DND-41 (cell line): ENCODE measurements at regions not wholly inside any gene's neighbourhood (a gene's known extent, or its start where the extent isn't known, plus 50 kb on each side); places are given as distances from the start of the nearest gene placed in this dataset.

Experiments used
- ATAC-seq: fragments of 200-7000 bp; cut with Tn5 transposase; 3 replicates; pipeline ENCODE4 v1.9.1; 2021; ENCODE audit warnings: low read depth; ENCODE audit not compliant: insufficient read depth
- DNase-seq: peaks from one replicate; pipeline ENCODE4 v3.0.0-alpha.2; 2020
- H2AFZ ChIP-seq: 2 replicates; pipeline ENCODE4 v1.6.0; 2012; ENCODE audit warnings: low read depth, low read length
- H3K27ac ChIP-seq: 2 replicates; pipeline ENCODE4 v1.5.1; 2012; ENCODE audit warnings: low read length, inconsistent platforms
- H3K27me3 ChIP-seq: fragments of 200-600 bp; sonication (generic); 2 replicates; pipeline ENCODE4 v1.6.0; 2012; ENCODE audit warnings: low read length, mild to moderate bottlenecking, inconsistent platforms; ENCODE audit not compliant: insufficient read depth, poor library complexity
- H3K36me3 ChIP-seq: 2 replicates; pipeline ENCODE4 v1.5.1; 2012; ENCODE audit warnings: low read length, inconsistent platforms; ENCODE audit not compliant: insufficient read depth
- H3K4me1 ChIP-seq: 2 replicates; pipeline ENCODE4 v1.5.1; 2012; ENCODE audit warnings: mild to moderate bottlenecking, low read length; ENCODE audit not compliant: insufficient read depth
- H3K4me2 ChIP-seq: 2 replicates; pipeline ENCODE4 v1.6.0; 2012; ENCODE audit warnings: mild to moderate bottlenecking, moderate library complexity, low read length, inconsistent platforms; ENCODE audit not compliant: insufficient read depth
- H3K4me3 ChIP-seq, 2 experiments: fragments of 200-600 bp in 1 of 2; shearing (Covaris generic) in 1 of 2; 2 replicates each; pipeline ENCODE4 v1.5.1; 2012 to 2016; ENCODE audit warnings: inconsistent platforms in 2 of 2, low read length in 2 of 2, mild to moderate bottlenecking in 2 of 2, low read depth in 1 of 2, moderate library complexity in 1 of 2
- H3K79me2 ChIP-seq: 2 replicates; pipeline ENCODE4 v1.6.0; 2012; ENCODE audit warnings: low read length, inconsistent platforms; ENCODE audit not compliant: insufficient read depth
- H3K9ac ChIP-seq: 2 replicates; pipeline ENCODE4 v1.6.0; 2012; ENCODE audit warnings: low read depth, mild to moderate bottlenecking, inconsistent platforms, low read length, moderate library complexity
- H3K9me3 ChIP-seq: 2 replicates; pipeline ENCODE4 v1.5.1; 2012; ENCODE audit warnings: low read length, moderate library complexity, mild to moderate bottlenecking, inconsistent platforms; ENCODE audit not compliant: insufficient read depth, severe bottlenecking
- H4K20me1 ChIP-seq: 2 replicates; pipeline ENCODE4 v1.6.0; 2012; ENCODE audit warnings: low read length; ENCODE audit not compliant: insufficient read depth
- CTCF ChIP-seq: IDR thresholded peaks from 2 replicates; pipeline ENCODE4 v1.5.1; 2012; ENCODE audit warnings: borderline replicate concordance, low read length, moderate library complexity, mild to moderate bottlenecking; ENCODE audit not compliant: poor library complexity, severe bottlenecking; ENCODE audit errors: extremely low read depth
- EZH2 ChIP-seq: IDR thresholded peaks from 3 replicates; pipeline ENCODE4 v1.6.1; 2012; ENCODE audit warnings: borderline replicate concordance, low read depth, mild to moderate bottlenecking, moderate library complexity, low read length, inconsistent platforms; ENCODE audit not compliant: severe bottlenecking

- Histone ChIP-seq H3K9me3 (no peaks in the 10 kb centered on the region), H3K79me2 (no peaks in the 10 kb centered on the region), H3K9ac (no peak overlapping the region), H3K27me3 (no peaks in the 10 kb centered on the region), H3K36me3 (no peaks in the 10 kb centered on the region), H3K27ac (no peak overlapping the region), H4K20me1 (no peaks in the 10 kb centered on the region), H3K4me2 (no peak overlapping the region), H2AFZ (no peak overlapping the region), H3K4me3 (no peak overlapping the region), H3K4me1 (no peaks in the 10 kb centered on the region)
- no peak for TF ChIP-seq EZH2
- TF ChIP-seq CTCF: no peak
- ATAC-seq (no peak), DNase-seq (no peak)
Observed at GRCh38 chr4:13856387-13856786, 228.9 kb upstream of the BOD1L1 start.

- no peak overlapping the region for H2AFZ ChIP-seq
- H3K4me1 ChIP-seq: no peaks in the 10 kb centered on the region
- H3K4me2 ChIP-seq: no peak overlapping the region
- DNase-seq: no peak
- no peaks in the 10 kb centered on the region for H4K20me1 ChIP-seq
- H3K4me3 ChIP-seq: no peak overlapping the region
- no peak overlapping the region for H3K9ac ChIP-seq
- H3K36me3 ChIP-seq: no peaks in the 10 kb centered on the region
- no peaks in the 10 kb centered on the region for H3K79me2 ChIP-seq
- ATAC-seq: no peak
- no peaks in the 10 kb centered on the region for H3K27me3 ChIP-seq
- no peak for TF ChIP-seq EZH2
- no peak for TF ChIP-seq CTCF
- no peaks in the 10 kb centered on the region for H3K9me3 ChIP-seq
- H3K27ac ChIP-seq: no peak overlapping the region
Observed at GRCh38 chr4:13857397-13857796, 229.9 kb upstream of the BOD1L1 start.

GRCh38 chr4:13857800-13858199 is 230.3 kb upstream of the BOD1L1 start:
- H2AFZ ChIP-seq: no peak overlapping the region
- no peak overlapping the region for H3K9ac ChIP-seq
- H3K27me3 ChIP-seq: no peaks in the 10 kb centered on the region
- H3K4me3 ChIP-seq: no peak overlapping the region
- no peak for TF ChIP-seq CTCF
- TF ChIP-seq EZH2: no peak
- H3K4me2 ChIP-seq: no peak overlapping the region
- no peaks in the 10 kb centered on the region for H3K36me3 ChIP-seq
- H3K4me1 ChIP-seq: no peaks in the 10 kb centered on the region
- no peaks in the 10 kb centered on the region for H3K9me3 ChIP-seq
- ATAC-seq (no peak), DNase-seq (no peak)
- no peaks in the 10 kb centered on the region for H3K79me2 ChIP-seq
- H4K20me1 ChIP-seq: no peaks in the 10 kb centered on the region
- no peak overlapping the region for H3K27ac ChIP-seq

- ATAC-seq (no peak), DNase-seq (no peak)
- no peak overlapping the region for H3K4me3 ChIP-seq
- no peaks in the 10 kb centered on the region for H3K27me3 ChIP-seq
- no peaks in the 10 kb centered on the region for H4K20me1 ChIP-seq
- H3K9me3 ChIP-seq: no peaks in the 10 kb centered on the region
- H3K79me2 ChIP-seq: no peaks in the 10 kb centered on the region
- TF ChIP-seq EZH2 (no peak), CTCF (no peak)
- no peak overlapping the region for H3K4me2 ChIP-seq
- no peak overlapping the region for H2AFZ ChIP-seq
- H3K9ac ChIP-seq: no peak overlapping the region
- H3K27ac ChIP-seq: no peak overlapping the region
- H3K4me1 ChIP-seq: no peaks in the 10 kb centered on the region
- H3K36me3 ChIP-seq: no peaks in the 10 kb centered on the region
Observed at GRCh38 chr4:13859423-13859822, 231.9 kb upstream of the BOD1L1 start.
